OCI-LY7 (cell line): ENCODE measurements at regions not wholly inside any gene's neighbourhood (a gene's known extent, or its start where the extent isn't known, plus 50 kb on each side); places are given as distances from the start of the nearest gene placed in this dataset.

Source experiments
- CTCF ChIP-seq: fragments of 200-600 bp; sonication (generic); conservative IDR thresholded peaks from 2 replicates; pipeline ENCODE4 v1.5.1; 2014; ENCODE audit warnings: mild to moderate bottlenecking, antibody characterized with exemption, low read length, moderate library complexity, mixed read lengths
- EZH2phosphoT487 ChIP-seq: fragments of 200-600 bp; sonication (generic); IDR thresholded peaks from 2 replicates; pipeline ENCODE4 v1.6.1; 2018; ENCODE audit warnings: low read depth, borderline replicate concordance, mild to moderate bottlenecking, mixed run types, antibody characterized with exemption, low read length, moderate library complexity, mixed read lengths

DNA sequence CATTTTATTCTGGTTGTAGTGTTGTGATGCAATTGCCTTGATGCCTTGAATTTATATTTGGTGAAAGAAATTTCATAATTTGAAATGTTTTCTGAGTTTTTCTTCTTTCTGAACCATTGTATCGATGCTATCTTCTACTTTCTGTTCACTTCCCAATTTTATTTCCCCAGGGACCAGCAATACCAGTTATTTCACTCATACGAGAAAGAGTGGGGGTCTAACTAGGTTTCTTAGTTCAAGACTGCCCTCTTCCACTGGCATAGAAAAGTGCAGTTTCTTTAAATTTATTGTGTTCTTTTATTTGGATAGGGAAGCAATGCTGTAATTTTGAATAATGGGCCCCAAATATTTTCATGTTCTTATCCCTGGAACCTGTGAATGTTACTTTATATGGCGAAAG lies 544.0 kb upstream of the ADGRL3 start:
- no peak for TF ChIP-seq CTCF
- no peak for TF ChIP-seq EZH2phosphoT487
